HCT116 (cell line): ENCODE measurements at regions not wholly inside any gene's neighbourhood (a gene's known extent, or its start where the extent isn't known, plus 50 kb on each side); places are given as distances from the start of the nearest gene placed in this dataset.

ENCODE experiments used
- ATAC-seq: fragments of 200-7000 bp; cut with Tn5 transposase; 2 replicates; pipeline ENCODE4 v1.9.1; 2020; ENCODE audit warnings: mild to moderate bottlenecking, moderate library complexity
- BruUV-seq: library from RNA; stranded (reverse); fragments of 400-500 nt; replicated peaks from 2 replicates; lab custom pipeline; 2021; lab: Mats Ljungman, UMichigan
- CTCF ChIA-PET: fragments of 300-600 bp; sonication (Branson Sonifier 250); formaldehyde crosslinking; loops from one replicate; lab custom pipeline; 2021; ENCODE audit warnings: antibody characterized with exemption; lab: Charles Lee
- POLR2A ChIA-PET: fragments of 300-600, 350-600 bp; sonication (Branson Sonifier 250); formaldehyde crosslinking; loops from one replicate; lab custom pipeline; 2021; ENCODE audit warnings: antibody characterized with exemption; lab: Charles Lee
- RAD21 ChIA-PET, 2 experiments: fragments of 300-600 bp; sonication (Branson Sonifier 250); formaldehyde crosslinking; loops; one replicate each; lab custom pipeline; 2023; ENCODE audit warnings: low total read pairs in 2 of 2; ENCODE audit not compliant: uncharacterized antibody in 2 of 2, unreplicated experiment in 2 of 2, low non-redundant PET in 1 of 2; lab: Charles Lee
- DNase-seq: peaks from one replicate; pipeline ENCODE4 v3.0.0-alpha.2; 2010; ENCODE audit warnings: low read depth, low spot score
- H2AFZ ChIP-seq: fragments of 200-600 bp; shearing (Covaris generic), sonication (generic); 2 replicates; pipeline ENCODE4 v1.6.1; 2017; ENCODE audit warnings: low read depth, mixed run types, mixed read lengths, antibody characterized with exemption, low read length; ENCODE audit not compliant: poor library complexity, severe bottlenecking
- H3K27ac ChIP-seq: 2 replicates; pipeline ENCODE4 v1.5.1; 2012; ENCODE audit warnings: low read depth, low read length
- H3K27me3 ChIP-seq: fragments of 200-600 bp; sonication (generic); 2 replicates; pipeline ENCODE4 v1.6.1; 2016; ENCODE audit warnings: mixed run types, low read length, mixed read lengths; ENCODE audit not compliant: insufficient read depth
- H3K36me3 ChIP-seq, 2 experiments: fragments of 200-500 bp in 1 of 2; fragments of 200-600 bp in 1 of 2; sonication (Bioruptor generic) in 1 of 2; sonication (generic) in 1 of 2; 2 replicates each; pipeline versions ENCODE4 v1.5.1 to v1.6.1; 2014 to 2016; ENCODE audit warnings: low read length in 2 of 2, inconsistent platforms in 1 of 2, mixed read lengths in 1 of 2, mixed run types in 1 of 2; ENCODE audit not compliant: insufficient read depth in 2 of 2, control insufficient read depth in 1 of 2
- H3K4me1 ChIP-seq, 2 experiments: fragments of 200-600 bp in 1 of 2; sonication (generic) in 1 of 2; 2 replicates each; pipeline versions ENCODE4 v1.5.1 to v1.6.1; 2012 to 2017; ENCODE audit warnings: low read length in 2 of 2, inconsistent platforms in 1 of 2, mild to moderate bottlenecking in 1 of 2, mixed read lengths in 1 of 2, mixed run types in 1 of 2, moderate library complexity in 1 of 2; ENCODE audit not compliant: insufficient read depth in 2 of 2, control insufficient read depth in 1 of 2
- H3K4me2 ChIP-seq: fragments of 200-600 bp; sonication (generic); 2 replicates; pipeline ENCODE4 v1.6.1; 2017; ENCODE audit warnings: mixed run types, low read length, mixed read lengths
- H3K4me3 ChIP-seq, 2 experiments: fragments of 200-600 bp in 1 of 2; sonication (generic) in 1 of 2; replicated peaks in 1 of 2; 2 replicates each; pipeline ENCODE4 v1.5.1; 2011 to 2016; ENCODE audit warnings: low read length in 2 of 2, control low read depth in 1 of 2, low read depth in 1 of 2, mild to moderate bottlenecking in 1 of 2, mixed read lengths in 1 of 2, mixed run types in 1 of 2
- H3K79me2 ChIP-seq: fragments of 200-600 bp; sonication (generic); 2 replicates; pipeline ENCODE4 v1.6.1; 2017; ENCODE audit warnings: mild to moderate bottlenecking, mixed run types, low read length, moderate library complexity, mixed read lengths; ENCODE audit not compliant: insufficient read depth
- H3K9ac ChIP-seq: fragments of 200-600 bp; sonication (generic); 2 replicates; pipeline ENCODE4 v1.6.1; 2016; ENCODE audit warnings: low read length, mixed read lengths
- H3K9me2 ChIP-seq: fragments of 200-600 bp; sonication (generic), shearing (Covaris generic); 2 replicates; pipeline ENCODE4 v1.6.1; 2017; ENCODE audit warnings: mixed run types, mild to moderate bottlenecking, moderate library complexity; ENCODE audit not compliant: insufficient read depth
- H3K9me3 ChIP-seq, 2 experiments: fragments of 200-500 bp in 1 of 2; fragments of 200-600 bp in 1 of 2; sonication (Bioruptor generic) in 1 of 2; sonication (generic) in 1 of 2; 2 replicates each; pipeline ENCODE4 v1.6.1; 2014 to 2017; ENCODE audit warnings: low read length in 2 of 2, mixed read lengths in 2 of 2, inconsistent platforms in 1 of 2, low read depth in 1 of 2, mild to moderate bottlenecking in 1 of 2, mixed run types in 1 of 2, moderate library complexity in 1 of 2; ENCODE audit not compliant: control insufficient read depth in 1 of 2, insufficient read depth in 1 of 2
- H4K20me1 ChIP-seq: fragments of 200-600 bp; sonication (generic), shearing (Covaris generic); 2 replicates; pipeline ENCODE4 v1.6.1; 2017; ENCODE audit warnings: mixed run types, mild to moderate bottlenecking, moderate library complexity; ENCODE audit not compliant: insufficient read depth
- CEBPB ChIP-seq: IDR thresholded peaks from 2 replicates; pipeline ENCODE4 v1.6.1; 2012; ENCODE audit warnings: low read depth
- EGR1 ChIP-seq: IDR thresholded peaks from 2 replicates; pipeline ENCODE4 v1.6.1; 2012; ENCODE audit warnings: low read depth
- ELF1 ChIP-seq: IDR thresholded peaks from 2 replicates; pipeline ENCODE4 v1.6.1; 2012; ENCODE audit warnings: low read depth, borderline replicate concordance
- EZH2 ChIP-seq: fragments of 200-600 bp; sonication (generic); IDR thresholded peaks from 2 replicates; pipeline ENCODE4 v1.6.1; 2017; ENCODE audit warnings: antibody characterized with exemption, mixed run types
- EZH2phosphoT487 ChIP-seq: fragments of 200-600 bp; IDR thresholded peaks from 2 replicates; pipeline ENCODE4 v1.6.1; 2018; ENCODE audit warnings: antibody characterized with exemption, borderline replicate concordance
- FOSL1 ChIP-seq: IDR thresholded peaks from 2 replicates; pipeline ENCODE4 v1.6.1; 2012; ENCODE audit warnings: low read depth
- JUND ChIP-seq: IDR thresholded peaks from 2 replicates; pipeline ENCODE4 v1.6.1; 2012
- POLR2A ChIP-seq: IDR thresholded peaks from 2 replicates; pipeline ENCODE4 v1.7.0; 2011; ENCODE audit warnings: borderline replicate concordance; ENCODE audit not compliant: insufficient read depth, insufficient read length; ENCODE audit errors: extremely low read depth
- POLR2AphosphoS5 ChIP-seq: IDR thresholded peaks from 2 replicates; pipeline ENCODE4 v1.6.1; 2011; ENCODE audit warnings: mild to moderate bottlenecking, low read depth, low read length, moderate library complexity
- SRF ChIP-seq: IDR thresholded peaks from 2 replicates; pipeline ENCODE4 v1.6.1; 2012; ENCODE audit warnings: low read depth
- YY1 ChIP-seq: IDR thresholded peaks from 2 replicates; pipeline ENCODE4 v1.6.1; 2011; ENCODE audit warnings: low read length, low read depth, moderate library complexity, mild to moderate bottlenecking; ENCODE audit not compliant: insufficient replicate concordance; ENCODE audit errors: extremely low read depth
- ZFX ChIP-seq: fragments of 450-650 bp; IDR thresholded peaks from 2 replicates; pipeline ENCODE4 v1.6.1; 2017
- ZNF274 ChIP-seq: fragments of 200-500 bp; sonication (Bioruptor generic); IDR thresholded peaks from 2 replicates; pipeline ENCODE4 v1.6.1; 2014; ENCODE audit warnings: mild to moderate bottlenecking, low read depth, low read length, inconsistent platforms
- intact Hi-C: fragments of 100-400 bp; cut with micrococcal nuclease; formaldehyde crosslinking; loops from 2 replicates; pipeline ENCODE4 v1.10.0; 2022
- TF ChIP-seq, protein P1 (sequence below), 3 experiments: fragments of 200-600 bp in 1 of 3; sonication (generic) in 1 of 3; IDR thresholded peaks in 2 of 3; conservative IDR thresholded peaks in 1 of 3; 2 replicates each; pipeline ENCODE4 v1.5.1; 2012 to 2017; ENCODE audit warnings: low read depth in 2 of 3, low read length in 2 of 3, antibody characterized with exemption in 1 of 3, borderline replicate concordance in 1 of 3, control low read depth in 1 of 3, mild to moderate bottlenecking in 1 of 3, mixed read lengths in 1 of 3, mixed run types in 1 of 3, moderate library complexity in 1 of 3; ENCODE audit not compliant: insufficient read depth in 1 of 3
- TF ChIP-seq, protein P2 (sequence below): IDR thresholded peaks from 2 replicates; pipeline ENCODE4 v1.6.1; 2011; ENCODE audit warnings: mild to moderate bottlenecking, low read length, moderate library complexity; ENCODE audit not compliant: insufficient replicate concordance; ENCODE audit errors: extremely low read depth
- TF ChIP-seq, protein P3 (sequence below): IDR thresholded peaks from 2 replicates; pipeline ENCODE4 v1.6.1; 2012

DNA sequence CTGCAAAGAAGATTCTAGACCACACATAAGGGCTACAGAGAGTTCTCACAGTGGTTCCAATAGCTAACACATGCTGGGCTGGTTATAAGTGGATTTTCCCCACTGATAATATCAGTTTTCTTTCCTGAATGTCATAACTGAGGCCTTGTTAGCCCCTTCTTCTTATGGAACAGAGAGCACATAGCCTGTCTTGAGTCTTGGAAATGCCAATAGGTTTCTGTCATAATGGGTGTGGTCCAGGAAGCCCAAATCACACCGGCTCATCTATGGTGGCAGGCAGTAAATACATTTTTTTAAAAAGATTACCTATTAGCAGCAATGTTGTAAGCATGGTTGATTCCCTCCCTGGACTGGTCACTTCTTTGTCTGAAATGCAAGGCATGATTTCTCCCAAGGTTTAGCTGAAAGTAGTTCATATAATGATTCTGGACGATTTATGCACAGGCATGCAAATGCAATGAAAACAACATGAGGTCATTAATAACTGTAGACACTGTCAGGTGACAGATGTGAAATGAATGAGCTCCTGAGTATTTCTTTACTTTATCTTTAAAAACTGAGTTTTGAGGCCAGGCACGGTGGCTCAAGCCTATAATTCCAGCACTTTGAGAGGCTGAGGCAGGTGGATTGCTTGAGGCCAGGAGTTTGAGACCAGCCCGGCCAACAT lies 67.2 kb upstream of the ATP2C1 start (continued):
- TF ChIP-seq YY1 (no peak), FOSL1 (no peak)
- TF ChIP-seq, all 23 proteins: peak for 0

DNA sequence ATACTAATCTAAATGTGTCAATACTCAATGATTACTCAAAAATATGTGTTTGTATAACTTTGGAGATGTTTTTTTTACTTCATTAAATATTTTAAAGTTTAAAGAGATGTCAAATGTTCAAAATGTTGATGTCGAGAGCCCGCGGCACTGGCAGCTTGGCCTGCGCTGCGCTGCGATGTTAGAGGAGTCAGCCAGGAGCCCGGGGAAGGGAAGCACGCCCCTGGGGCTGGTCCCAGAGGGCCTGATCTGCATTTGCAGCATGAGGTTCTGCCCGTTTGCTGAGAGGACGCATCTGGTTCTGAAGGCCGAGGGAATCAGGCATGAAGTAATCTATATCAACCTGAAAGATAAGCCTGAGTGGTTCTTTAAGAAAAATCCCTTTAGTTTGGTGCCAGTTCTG lies 66.4 kb upstream of the ATP2C1 start:
- H2AFZ ChIP-seq: no peak overlapping the region
- H3K27ac ChIP-seq: no peak overlapping the region
- H3K4me2 ChIP-seq: no peak overlapping the region
- intact Hi-C loops: no loop called here
- ChIA-PET RAD21 (interaction anchor here in 1 of 2 experiments (0.7 kb wide), 1 partner anchor 66 kb away, joined by 3 read pairs; the partner anchor contains the start of gene ATP2C1), POLR2A (no interaction called here), CTCF (no interaction called here)
- TF ChIP-seq EZH2: no peak
- TF ChIP-seq ELF1: no peak
- no peak for TF ChIP-seq POLR2AphosphoS5
- no peak for TF ChIP-seq SRF
- TF ChIP-seq EGR1: no peak
- TF ChIP-seq, protein P1, sequence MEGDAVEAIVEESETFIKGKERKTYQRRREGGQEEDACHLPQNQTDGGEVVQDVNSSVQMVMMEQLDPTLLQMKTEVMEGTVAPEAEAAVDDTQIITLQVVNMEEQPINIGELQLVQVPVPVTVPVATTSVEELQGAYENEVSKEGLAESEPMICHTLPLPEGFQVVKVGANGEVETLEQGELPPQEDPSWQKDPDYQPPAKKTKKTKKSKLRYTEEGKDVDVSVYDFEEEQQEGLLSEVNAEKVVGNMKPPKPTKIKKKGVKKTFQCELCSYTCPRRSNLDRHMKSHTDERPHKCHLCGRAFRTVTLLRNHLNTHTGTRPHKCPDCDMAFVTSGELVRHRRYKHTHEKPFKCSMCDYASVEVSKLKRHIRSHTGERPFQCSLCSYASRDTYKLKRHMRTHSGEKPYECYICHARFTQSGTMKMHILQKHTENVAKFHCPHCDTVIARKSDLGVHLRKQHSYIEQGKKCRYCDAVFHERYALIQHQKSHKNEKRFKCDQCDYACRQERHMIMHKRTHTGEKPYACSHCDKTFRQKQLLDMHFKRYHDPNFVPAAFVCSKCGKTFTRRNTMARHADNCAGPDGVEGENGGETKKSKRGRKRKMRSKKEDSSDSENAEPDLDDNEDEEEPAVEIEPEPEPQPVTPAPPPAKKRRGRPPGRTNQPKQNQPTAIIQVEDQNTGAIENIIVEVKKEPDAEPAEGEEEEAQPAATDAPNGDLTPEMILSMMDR (IDR thresholded peaks at IDR 0.05 in 2 of 3, conservative IDR thresholded peaks at IDR 0.05 in 1 of 3; ENCODE audit: borderline replicate concordance in 1 of 3, insufficient read depth in 1 of 3, low read depth in 2 of 3, low read length in 2 of 3): no peak
- no peak for TF ChIP-seq POLR2A
- no peak for TF ChIP-seq ZFX
- no peak for TF ChIP-seq EZH2phosphoT487
- TF ChIP-seq JUND: no peak
- no peak for TF ChIP-seq ZNF274
- TF ChIP-seq, protein P2, sequence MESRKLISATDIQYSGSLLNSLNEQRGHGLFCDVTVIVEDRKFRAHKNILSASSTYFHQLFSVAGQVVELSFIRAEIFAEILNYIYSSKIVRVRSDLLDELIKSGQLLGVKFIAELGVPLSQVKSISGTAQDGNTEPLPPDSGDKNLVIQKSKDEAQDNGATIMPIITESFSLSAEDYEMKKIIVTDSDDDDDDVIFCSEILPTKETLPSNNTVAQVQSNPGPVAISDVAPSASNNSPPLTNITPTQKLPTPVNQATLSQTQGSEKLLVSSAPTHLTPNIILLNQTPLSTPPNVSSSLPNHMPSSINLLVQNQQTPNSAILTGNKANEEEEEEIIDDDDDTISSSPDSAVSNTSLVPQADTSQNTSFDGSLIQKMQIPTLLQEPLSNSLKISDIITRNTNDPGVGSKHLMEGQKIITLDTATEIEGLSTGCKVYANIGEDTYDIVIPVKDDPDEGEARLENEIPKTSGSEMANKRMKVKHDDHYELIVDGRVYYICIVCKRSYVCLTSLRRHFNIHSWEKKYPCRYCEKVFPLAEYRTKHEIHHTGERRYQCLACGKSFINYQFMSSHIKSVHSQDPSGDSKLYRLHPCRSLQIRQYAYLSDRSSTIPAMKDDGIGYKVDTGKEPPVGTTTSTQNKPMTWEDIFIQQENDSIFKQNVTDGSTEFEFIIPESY: no peak
- TF ChIP-seq, protein P3, sequence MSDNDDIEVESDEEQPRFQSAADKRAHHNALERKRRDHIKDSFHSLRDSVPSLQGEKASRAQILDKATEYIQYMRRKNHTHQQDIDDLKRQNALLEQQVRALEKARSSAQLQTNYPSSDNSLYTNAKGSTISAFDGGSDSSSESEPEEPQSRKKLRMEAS: no peak
- TF ChIP-seq CEBPB: no peak
- ATAC-seq (no peak), DNase-seq (no peak)
- BruUV-seq: no TSS peak
- no peaks in the 10 kb centered on the region for H3K9me2 ChIP-seq
- H3K9me3 ChIP-seq: no peaks in the 10 kb centered on the region
- no peaks in the 10 kb centered on the region for H3K79me2 ChIP-seq
- no peak overlapping the region for H3K9ac ChIP-seq
- no peaks in the 10 kb centered on the region for H4K20me1 ChIP-seq
- no peak overlapping the region for H3K4me3 ChIP-seq
- H3K4me1 ChIP-seq: peaks cover 0 to 6% of the 10 kb centered on the region in 2 experiments; a peak in 2 of 4 replicates
- no peaks in the 10 kb centered on the region for H3K36me3 ChIP-seq
- H3K27me3 ChIP-seq: no peaks in the 10 kb centered on the region; the same call in 1 of the 2 replicates
